Epidermal melanocyte (primary cell): ENCODE measurements at regions not wholly inside any gene's neighbourhood (a gene's known extent, or its start where the extent isn't known, plus 50 kb on each side); places are given as distances from the start of the nearest gene placed in this dataset.

Experiments used
- DNase-seq: peaks from one replicate; pipeline ENCODE4 v3.0.0; 2011; ENCODE audit warnings: low spot score; ENCODE audit not compliant: insufficient read length

- no peak for DNase-seq
These were observed 179.2 kb downstream of the MACROH2A1 start for GRCh38 chr5:135219868-135220267.

- DNase-seq = no peak
These were observed 180.1 kb downstream of the MACROH2A1 start for GRCh38 chr5:135218790-135219568.

- DNase-seq = no peak
These were observed 180.6 kb downstream of the MACROH2A1 start for GRCh38 chr5:135218486-135218755.

GRCh38 chr5:135217669-135218485 is 181.2 kb downstream of the MACROH2A1 start:
- no peak for DNase-seq

- DNase-seq = no peak
These were observed 182.3 kb downstream of the MACROH2A1 start for GRCh38 chr5:135216471-135217343.

GRCh38 chr5:135215617-135216470 is 181.8 kb upstream of the PITX1 start:
- DNase-seq = no peak

- DNase-seq = no peak
These were observed 181.0 kb upstream of the PITX1 start for GRCh38 chr5:135214897-135215616.

- DNase-seq = no peak
These were observed 179.6 kb upstream of the PITX1 start for GRCh38 chr5:135213466-135214239.

- no peak for DNase-seq
These were observed 179.0 kb upstream of the PITX1 start for GRCh38 chr5:135213027-135213386.

GRCh38 chr5:135212361-135213026 is 178.5 kb upstream of the PITX1 start:
- DNase-seq = no peak

GRCh38 chr5:135211791-135212190 is 177.8 kb upstream of the PITX1 start:
- DNase-seq = no peak

- DNase-seq = no peak
These were observed 177.2 kb upstream of the PITX1 start for GRCh38 chr5:135211083-135211790.

GRCh38 chr5:135210286-135211055 is 176.4 kb upstream of the PITX1 start:
- no peak for DNase-seq

GRCh38 chr5:135208903-135209721 is 175.1 kb upstream of the PITX1 start:
- DNase-seq = no peak

- DNase-seq = no peak
These were observed 174.5 kb upstream of the PITX1 start for GRCh38 chr5:135208555-135208902.

- no peak for DNase-seq
These were observed 173.8 kb upstream of the PITX1 start for GRCh38 chr5:135207866-135208265.

GRCh38 chr5:135206862-135207261 is 172.8 kb upstream of the PITX1 start:
- no peak for DNase-seq
